ENCODE measurements at regions not wholly inside any gene's neighbourhood (a gene's known extent, or its start where the extent isn't known, plus 50 kb on each side); places are given as distances from the start of the nearest gene placed in this dataset.

DNA sequence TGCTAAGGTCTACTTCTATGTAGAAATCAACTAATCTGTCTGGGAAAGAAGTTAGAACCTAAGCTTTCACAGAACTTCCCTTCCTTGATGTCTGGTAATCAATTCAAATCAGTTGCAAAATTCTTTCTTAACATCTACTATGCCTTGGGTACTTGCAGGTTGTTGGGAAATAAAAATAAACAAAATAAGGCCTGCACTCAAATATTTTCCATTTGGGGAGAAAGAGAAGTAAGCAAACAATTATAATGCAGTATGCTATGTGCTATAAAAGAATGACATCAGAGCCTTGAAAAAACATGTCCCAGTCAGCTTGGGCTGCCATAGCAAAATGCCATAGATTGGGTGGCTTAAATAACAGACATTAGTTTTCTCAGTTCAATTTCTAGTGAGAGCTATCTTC, 425.9 kb upstream of the DCN start:
- in situ Hi-C loops (cut with MboI; ENCODE audit: low sequenced_read_pairs) = no loop called here

DNA sequence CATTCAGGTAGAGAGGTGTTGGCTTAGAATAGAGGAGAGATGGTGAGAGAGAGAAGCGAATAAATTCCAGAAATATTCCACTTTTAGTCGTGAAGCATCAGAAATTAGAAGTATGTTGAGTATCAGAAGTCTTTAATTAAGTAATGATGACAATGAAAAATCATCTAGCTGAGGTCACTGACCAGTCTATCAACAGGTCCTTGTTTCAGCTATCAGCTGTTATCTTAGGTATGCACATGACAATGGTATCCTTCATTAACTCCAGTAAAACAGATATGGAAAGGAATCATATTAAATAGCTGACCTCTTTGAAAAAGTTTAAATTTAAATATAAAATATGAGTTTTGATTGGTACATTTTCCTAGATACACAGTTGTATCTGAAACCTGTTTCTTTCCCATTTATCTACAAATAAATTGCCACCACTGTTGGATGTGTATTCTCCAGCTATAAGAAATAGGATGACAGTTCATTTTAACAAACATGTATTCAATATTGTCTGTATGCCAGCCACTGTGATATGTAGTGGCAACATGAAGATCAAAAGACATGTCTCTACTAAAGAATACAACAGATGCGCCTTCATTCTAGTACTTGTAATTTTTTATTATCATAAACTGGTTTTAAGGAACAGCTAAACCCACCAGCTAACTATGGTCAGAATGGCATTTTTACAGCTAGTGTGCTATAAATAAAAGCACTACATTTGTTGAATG, 424.2 kb upstream of the DCN start:
- in situ Hi-C loops (cut with MboI; ENCODE audit: low sequenced_read_pairs) = no loop called here

DNA sequence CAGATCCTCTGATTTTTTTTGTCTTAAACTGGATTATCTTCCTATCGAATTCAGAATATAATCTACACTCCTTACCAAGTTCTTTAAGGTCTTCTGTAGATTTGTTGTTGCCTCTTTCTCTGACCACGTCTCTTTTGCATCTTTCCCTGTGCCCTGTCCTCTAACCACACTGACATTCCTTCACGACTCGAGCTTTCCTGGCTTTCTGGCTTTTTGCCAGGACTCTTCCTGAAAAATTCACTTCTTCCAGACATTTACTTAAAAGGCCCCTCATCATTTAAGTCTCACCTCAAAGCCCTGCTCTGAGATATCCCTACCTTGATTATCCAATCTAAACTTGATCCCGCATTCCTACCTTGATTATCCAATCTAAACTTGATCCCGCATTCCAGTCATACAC, 422.3 kb upstream of the DCN start:
- in situ Hi-C loops (cut with MboI; ENCODE audit: low sequenced_read_pairs) = no loop called here

DNA sequence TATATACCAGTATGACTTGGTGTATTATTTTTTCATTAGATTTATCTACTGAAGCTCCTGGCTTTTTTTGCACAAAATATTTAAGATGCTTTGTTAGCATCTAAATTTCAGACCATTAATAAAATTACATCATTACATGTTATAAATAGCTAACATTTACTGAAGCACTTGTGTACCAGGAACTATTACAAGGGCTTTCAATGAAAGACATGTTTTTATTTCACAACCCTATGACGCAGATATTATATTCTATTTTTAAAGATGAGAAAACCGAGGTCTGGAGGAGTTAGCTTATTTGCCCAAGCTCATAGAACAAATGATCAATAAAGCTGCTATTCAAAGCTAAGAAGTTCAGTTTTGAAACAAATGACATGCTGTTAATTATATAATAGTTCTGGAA, 420.4 kb upstream of the DCN start:
- in situ Hi-C loops (cut with MboI; ENCODE audit: low sequenced_read_pairs) = no loop called here

DNA sequence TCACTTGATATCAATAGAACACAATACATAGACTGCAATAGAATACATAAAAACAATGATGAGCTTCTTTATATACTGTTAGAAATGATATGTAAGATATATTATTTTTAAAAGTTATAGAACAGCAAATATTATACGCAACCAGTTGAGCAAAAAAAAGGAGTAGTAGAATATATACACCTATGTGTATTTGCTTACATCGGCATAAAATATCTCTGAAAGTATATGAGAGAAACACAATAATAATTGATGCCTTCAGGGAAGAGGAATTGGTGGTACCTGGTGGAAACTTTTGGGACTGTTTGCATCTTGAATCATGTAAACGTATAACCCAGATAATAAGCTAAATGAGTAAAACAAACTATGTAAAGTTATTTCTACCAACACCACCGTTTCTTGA, 418.4 kb upstream of the DCN start:
- in situ Hi-C loops (cut with MboI; ENCODE audit: low sequenced_read_pairs) = no loop called here

DNA sequence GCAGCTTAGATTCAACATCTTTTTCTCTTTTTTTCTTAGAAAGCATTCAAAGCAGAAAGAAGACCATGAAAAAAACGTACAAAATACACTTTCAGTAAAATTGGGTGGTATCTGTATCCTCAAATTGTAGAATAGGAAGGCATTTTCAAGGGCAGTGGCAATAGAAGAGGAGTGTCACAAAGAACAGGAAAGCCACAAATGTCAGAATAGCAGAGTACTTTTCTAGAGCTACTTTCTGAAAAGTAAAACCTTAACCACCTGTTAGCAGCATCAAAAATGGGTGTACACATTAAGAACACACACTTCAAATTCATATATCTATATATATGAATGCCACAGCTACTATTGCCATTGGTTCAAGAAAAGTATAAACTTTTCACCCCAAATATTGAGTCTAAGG, 412.1 kb upstream of the DCN start:
- in situ Hi-C loops (cut with MboI; ENCODE audit: low sequenced_read_pairs) = no loop called here

DNA sequence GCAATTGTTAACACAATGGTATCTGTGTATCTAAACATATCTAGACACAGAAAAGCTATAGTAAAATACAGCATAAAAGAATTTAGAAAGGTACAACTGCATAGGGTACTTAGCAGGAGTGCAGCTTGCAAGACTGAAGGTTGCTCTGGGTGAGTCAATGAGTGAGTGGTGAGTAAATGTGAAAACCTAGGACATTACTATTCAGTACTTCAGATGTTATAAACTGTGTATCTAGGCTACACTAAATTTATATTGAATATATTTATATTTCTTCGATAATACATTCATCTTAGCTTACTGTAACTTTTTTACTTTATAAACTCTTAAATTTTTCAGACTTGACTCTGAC, 409.0 kb upstream of the DCN start:
- in situ Hi-C loops (cut with MboI; ENCODE audit: low sequenced_read_pairs) = no loop called here

DNA sequence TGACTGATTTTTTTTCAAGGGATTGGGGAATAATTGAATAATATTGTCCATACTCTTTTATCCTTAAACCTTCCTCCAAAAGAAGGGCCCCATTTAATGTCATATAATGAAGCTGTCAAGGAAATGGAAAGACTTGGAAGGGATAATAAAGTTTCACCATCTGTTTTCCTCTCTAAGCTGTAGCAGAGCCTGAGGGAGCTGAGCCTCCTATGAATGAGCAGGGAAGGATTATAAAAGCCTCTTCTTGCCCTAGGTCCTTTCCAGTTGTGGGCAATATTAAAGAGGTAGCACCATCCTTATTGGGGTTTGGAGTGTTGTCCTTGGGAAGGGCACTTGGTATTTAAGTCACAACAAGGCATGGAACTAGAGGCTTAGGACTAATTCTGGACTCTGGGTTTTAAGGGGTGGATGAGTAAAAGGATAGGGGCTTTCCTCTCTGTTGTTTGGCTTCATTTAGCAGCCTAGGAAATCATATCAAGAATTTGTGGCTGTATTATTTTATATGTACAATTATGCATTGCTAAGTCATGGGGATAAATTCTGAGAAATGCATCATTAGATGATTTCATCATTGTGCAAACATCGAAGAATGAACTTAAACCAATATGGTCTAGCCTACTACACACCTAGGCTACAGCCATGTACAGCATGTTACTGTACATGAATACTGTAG, 408.5 kb upstream of the DCN start:
- in situ Hi-C loops (cut with MboI; ENCODE audit: low sequenced_read_pairs) = no loop called here

DNA sequence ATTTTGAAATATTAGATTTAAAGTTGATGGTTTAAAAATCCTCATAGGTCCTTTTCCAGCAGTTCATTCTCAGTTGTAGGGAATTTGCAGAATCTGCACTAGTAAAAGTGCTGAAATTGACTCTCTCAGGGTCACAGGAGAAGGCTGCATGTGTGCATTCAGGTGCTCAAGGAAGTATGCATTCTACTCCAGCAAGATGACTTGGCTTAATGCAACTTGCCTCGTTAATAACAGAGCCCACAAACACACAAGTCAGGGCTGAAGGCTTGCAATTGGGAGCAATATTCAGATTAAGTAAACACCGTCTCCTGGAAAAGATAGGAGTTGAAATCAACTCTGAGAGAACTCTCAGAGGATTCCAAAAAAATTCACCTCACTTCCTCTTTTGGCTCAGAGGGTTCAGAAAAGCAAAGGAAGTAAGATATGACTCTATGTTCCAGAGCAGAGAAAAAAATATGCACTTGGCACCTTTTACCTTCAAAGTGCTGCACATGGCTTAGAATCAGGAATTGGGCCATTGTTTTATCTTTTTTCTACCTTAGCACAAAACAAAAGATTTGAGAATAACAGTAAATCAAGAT, 406.3 kb upstream of the DCN start:
- in situ Hi-C loops (cut with MboI; ENCODE audit: low sequenced_read_pairs) = no loop called here

DNA sequence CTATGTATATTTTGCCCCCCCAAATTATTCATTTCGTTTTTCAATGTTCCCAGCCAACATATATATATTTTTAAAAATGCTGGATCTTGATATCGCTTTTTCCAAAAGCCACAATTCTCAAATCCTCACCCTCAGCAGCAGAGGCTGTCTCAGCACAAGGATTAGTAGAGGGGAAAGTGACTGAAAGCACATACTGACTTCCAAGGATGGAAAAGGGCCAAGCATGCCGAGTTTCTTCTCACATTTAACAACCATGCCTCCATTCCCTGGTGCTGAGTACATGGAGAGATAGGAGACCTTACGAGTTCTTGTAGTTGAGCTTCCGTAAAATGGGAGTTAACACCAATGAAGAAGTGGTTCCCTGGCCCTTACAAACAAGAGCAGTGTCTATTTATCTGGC, 403.4 kb upstream of the DCN start:
- in situ Hi-C loops (cut with MboI; ENCODE audit: low sequenced_read_pairs) = no loop called here

DNA sequence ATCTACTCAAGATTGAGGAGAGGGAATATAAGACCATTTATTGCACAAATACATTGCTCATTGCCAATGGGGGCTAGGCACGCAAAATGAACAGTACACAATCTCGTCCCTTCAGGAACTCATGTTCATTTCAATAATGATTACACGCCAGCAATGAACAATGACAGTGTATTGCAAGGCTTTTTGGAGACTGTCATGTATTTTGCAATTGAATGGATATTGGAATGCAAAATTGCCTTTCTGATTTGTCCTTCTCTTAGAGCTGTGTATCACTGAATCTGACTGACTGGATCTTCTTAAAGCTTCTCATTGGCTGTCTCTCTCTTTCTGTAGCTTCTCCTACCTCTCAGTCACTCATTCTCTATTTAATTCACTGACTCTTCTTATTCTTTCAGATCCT, 400.2 kb upstream of the DCN start:
- in situ Hi-C loops (cut with MboI; ENCODE audit: low sequenced_read_pairs) = no loop called here

DNA sequence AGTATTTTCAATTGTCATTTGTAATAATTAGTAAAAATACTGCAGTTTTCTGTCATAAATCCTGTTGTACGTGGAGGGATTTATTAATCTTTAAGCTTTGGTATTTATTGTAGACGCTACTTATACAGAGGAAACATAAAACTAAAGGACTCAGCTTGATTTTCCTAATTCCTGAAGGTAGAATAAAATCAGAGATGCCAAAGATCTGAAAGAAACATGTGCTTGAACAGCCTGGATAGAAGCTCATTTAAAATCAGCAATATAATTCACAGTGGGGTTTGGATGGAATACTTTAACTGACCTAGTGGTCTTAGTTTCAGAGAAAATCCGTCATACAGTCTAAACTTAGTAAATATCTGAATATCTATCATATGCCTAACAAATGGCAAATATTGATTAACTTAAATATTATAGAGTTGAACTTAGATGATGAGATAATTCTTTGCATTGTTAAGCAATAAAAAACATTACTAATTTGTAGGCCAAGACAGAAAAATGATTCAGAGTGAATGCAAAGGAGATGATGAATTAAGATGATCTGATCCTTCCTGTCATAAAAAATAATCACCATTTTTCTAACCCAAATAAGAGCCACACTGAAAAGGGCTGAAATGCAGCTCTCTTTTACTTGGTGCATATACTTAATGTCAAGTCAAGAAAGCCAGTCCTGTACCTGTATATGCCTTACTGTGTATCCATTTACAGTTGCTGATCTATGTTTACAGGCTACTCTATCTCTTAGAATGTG, 397.1 kb upstream of the DCN start:
- in situ Hi-C loops (cut with MboI; ENCODE audit: low sequenced_read_pairs) = no loop called here

DNA sequence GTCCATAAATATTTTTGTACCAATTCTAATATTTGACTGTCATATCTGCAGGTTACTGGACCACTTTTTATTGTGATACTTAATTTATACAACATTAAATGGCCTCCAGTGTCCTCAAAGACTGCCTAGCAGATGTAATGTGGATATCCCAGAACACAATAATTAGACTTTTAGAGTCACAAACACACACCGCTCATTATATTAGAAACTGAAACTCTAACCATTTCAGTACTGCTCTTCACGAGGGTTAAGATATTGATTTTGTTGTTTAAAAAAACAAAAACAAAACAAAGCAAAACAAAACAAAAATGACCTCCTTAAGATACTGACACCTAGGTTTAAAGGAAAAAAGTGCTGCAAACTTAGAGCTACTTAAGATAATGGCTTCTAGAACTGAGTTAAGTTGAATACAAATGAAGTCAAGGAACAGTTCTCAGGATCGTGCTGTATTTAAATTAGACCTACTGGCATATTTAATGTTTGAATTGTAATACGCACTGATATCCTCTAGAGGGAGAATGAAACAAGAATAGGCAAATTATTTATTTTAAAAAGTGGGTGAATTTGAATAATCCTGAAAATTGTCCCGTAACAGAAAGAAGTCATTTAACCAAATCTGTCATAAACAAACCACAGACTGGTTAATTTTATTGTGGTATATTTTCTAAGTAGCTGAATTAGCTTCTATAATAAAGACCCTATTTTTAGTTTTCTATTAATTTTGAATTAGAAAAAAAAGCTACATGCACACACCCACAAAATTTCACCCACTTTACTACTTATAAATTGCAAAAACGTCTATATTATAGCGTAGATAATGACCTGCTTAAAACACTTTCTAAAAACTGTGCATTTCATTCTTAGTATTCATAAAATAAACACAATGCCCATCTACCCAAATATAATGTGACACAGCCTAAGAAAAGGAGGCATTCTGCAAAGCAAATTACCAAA, 395.2 kb upstream of the DCN start:
- in situ Hi-C loops (cut with MboI; ENCODE audit: low sequenced_read_pairs) = no loop called here

DNA sequence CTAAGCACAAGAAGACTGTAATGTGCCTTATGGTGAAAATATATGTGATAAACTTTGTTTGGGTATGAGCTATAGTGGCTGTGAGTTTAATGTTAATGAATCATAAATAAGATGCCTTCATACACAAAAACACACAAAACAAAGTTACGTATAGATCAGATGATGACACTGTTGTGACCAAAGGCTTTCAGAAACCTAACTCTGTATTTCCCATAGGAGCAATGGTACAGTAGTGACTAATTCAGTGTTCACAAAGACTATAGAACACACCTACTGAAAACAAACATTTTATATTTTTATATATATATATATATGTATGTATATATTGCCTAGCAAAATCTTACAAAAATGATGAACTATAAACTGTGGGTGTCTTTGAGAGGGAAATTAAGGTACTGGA, 393.8 kb upstream of the DCN start:
- in situ Hi-C loops (cut with MboI; ENCODE audit: low sequenced_read_pairs) = no loop called here

DNA sequence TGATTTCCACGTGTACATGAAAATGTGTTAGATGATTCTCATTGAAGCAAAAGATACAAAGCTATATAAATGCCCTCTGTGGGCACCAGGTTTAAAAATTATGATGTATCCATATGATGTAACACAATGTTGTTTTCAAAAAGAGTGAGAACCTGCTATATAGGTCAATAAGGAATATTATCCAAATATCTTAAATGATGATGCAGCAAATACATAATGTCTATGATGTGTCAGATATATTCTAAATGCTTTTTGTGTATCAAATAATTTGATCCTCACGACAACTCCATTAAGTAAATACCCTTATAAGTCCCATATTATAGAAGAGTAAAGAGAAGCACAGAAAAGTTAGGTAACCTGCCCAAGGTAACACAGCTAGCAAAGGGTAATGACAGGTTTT, 393.0 kb upstream of the DCN start:
- in situ Hi-C loops (cut with MboI; ENCODE audit: low sequenced_read_pairs) = no loop called here

DNA sequence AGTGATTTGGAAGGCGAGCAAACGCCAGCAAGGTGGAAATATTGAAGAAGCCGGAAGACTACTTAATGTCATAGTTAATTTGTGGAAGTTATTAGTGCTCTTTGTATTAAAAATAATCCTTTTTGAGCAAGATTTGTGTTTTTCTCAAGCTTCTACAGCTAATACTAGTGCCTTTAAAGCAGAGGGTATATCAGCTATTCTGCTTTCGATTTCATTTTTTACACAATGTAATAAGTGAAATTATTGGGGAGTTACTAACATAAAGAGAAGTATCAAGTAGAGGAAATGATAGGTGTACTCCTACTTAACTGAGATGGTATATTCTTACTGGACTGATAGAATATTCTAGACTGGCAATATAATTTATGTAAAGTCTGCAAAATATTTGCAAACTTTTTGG, 392.4 kb upstream of the DCN start:
- in situ Hi-C loops (cut with MboI; ENCODE audit: low sequenced_read_pairs) = no loop called here

DNA sequence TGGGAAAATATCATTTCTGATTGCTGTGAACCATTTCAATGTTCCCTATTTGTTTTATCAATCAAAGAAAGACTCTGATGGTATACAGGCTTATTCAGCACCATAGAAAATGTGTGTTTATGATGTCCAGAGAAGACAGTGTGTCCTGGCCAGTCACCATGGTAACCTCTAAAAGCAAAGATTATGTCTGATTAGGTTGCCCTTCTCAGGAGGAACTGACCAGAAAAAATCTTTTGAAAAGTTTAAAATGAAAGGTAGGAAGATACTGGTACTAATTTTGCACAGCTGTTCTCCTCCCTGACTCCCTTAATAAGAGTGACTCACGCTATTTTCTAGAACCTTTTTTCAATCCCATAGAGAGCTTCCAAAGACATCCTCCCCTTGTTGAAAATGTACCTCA, 391.8 kb upstream of the DCN start:
- in situ Hi-C loops (cut with MboI; ENCODE audit: low sequenced_read_pairs) = no loop called here

DNA sequence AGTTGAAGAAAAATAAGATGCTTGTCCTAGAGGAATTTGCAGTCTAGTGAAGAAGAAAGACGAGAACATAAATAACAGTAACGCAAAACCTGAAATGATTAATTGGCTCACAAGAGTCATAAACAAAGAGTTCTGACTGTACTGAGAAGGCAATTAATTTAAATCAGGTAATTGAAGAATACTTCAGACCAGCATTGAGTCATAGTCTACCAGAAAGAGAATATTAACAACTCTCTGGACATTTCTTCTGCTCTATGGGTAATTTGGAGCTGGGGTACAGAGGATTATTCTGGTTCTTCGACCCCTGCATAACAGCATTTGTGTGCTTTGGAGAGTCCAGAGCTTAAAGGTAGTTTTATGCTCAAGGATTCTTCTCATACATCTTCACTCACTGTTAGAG, 390.3 kb upstream of the DCN start:
- in situ Hi-C loops (cut with MboI; ENCODE audit: low sequenced_read_pairs) = no loop called here

DNA sequence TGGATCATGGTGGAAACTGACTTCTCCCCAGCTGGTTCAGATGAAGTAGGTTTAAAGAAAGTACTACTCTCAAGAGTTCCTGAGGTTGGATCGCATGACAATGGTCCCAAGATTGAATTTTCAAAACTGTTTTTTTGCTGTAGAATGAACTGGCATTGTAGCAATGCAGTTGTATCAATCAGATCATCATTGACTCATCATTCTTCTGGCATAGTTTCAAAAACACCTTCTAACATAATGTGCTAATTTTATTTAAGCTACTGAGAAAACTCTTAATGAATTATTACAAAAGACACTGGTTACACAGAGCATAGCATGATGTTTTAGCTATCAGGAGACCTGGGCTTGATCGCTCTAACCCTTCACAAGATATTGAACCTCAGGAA, 384.5 kb upstream of the DCN start:
- in situ Hi-C loops (cut with MboI; ENCODE audit: low sequenced_read_pairs) = no loop called here

DNA sequence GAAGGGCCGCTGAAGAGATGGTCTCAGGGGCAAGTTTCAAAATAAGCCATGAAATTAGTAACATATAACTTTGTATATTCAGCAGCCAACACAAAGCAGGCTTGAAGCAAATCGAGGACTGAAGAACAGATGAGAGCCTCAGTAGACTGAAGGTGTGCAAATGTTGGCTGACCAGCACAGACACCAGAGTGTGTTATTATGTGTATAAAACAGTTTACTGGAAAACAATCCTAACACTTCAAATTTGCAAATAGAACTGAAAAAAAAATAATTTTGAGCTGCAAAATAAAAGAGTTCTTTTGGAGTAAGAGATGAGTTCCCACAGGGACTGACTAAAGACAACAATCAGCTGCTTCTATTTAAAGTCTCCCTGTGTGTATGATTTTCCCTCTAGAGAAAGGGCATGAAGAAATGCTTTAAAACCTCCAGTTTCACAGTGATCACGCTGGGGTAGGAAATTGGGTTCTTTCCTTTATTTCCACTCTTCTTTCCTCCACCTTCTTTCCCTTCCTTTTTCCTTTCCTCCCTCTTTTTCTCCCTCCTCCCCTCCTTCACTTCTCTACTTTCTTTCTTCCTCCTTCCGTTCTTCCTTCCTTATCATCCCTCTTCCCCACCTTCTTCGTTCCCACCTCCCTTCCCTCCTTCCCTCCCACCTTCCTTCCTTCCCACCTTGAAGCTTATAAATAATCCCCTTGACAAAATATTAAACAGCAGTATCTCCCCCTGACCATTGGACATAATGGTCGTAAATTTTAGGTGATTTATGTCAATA, 383.9 kb upstream of the DCN start:
- in situ Hi-C loops (cut with MboI; ENCODE audit: low sequenced_read_pairs) = no loop called here

Data from HL-60/S4 (cell line).